HEK293 (cell line): ENCODE measurements at regions not wholly inside any gene's neighbourhood (a gene's known extent, or its start where the extent isn't known, plus 50 kb on each side); places are given as distances from the start of the nearest gene placed in this dataset.

Experiments
- CTCF ChIA-PET: fragments of 350-600 bp; formaldehyde crosslinking; extraction: SDS; loops from one replicate; lab custom pipeline; 2021; ENCODE audit warnings: antibody characterized with exemption; lab: Yijun Ruan, JAX
- POLR2A ChIA-PET: fragments of 300-600 bp; formaldehyde crosslinking; extraction: SDS; loops from one replicate; lab custom pipeline; 2020; ENCODE audit warnings: antibody characterized with exemption, inconsistent platforms; lab: Yijun Ruan, JAX
- H3K27ac ChIP-seq: fragments of 200-500 bp; sonication (Bioruptor generic); 2 replicates; pipeline ENCODE4 v1.5.1; 2014; ENCODE audit warnings: low read depth, low read length, control low read depth, inconsistent platforms; ENCODE audit errors: extremely low read depth
- H3K36me3 ChIP-seq, 2 experiments: fragments of 200-500 bp in 1 of 2; sonication (Bioruptor generic) in 1 of 2; 1 replicate in 1 of 2; 2 replicates in 1 of 2; pipeline ENCODE4 v1.5.1; 2014 to 2017; ENCODE audit warnings: inconsistent platforms in 2 of 2, low read length in 2 of 2; ENCODE audit not compliant: control insufficient read depth in 2 of 2, insufficient read depth in 1 of 2
- H3K4me1 ChIP-seq: fragments of 200-500 bp; sonication (Bioruptor generic); 2 replicates; pipeline ENCODE4 v1.5.1; 2014; ENCODE audit warnings: mild to moderate bottlenecking, low read length, inconsistent platforms; ENCODE audit not compliant: control insufficient read depth, insufficient read depth
- H3K4me3 ChIP-seq: 2 replicates; pipeline ENCODE4 v1.5.1; 2011; ENCODE audit warnings: low read depth, mild to moderate bottlenecking, control low read depth, low read length, moderate library complexity
- H3K9me3 ChIP-seq: fragments of 200-500 bp; sonication (Bioruptor generic); 2 replicates; pipeline ENCODE4 v1.5.1; 2014; ENCODE audit warnings: low read depth, low read length, inconsistent platforms; ENCODE audit not compliant: control insufficient read depth, insufficient read depth
- CTCF ChIP-seq: fragments of 450-650 bp; formaldehyde crosslinking; IDR thresholded peaks from 2 replicates; pipeline ENCODE4 v1.5.1; 2016; ENCODE audit warnings: missing biosample characterization, missing genetic modification characterization
- FEZF1 ChIP-seq: fragments of 450-650 bp; formaldehyde crosslinking; IDR thresholded peaks from 2 replicates; pipeline ENCODE4 v1.5.1; 2016; ENCODE audit warnings: missing biosample characterization, missing genetic modification characterization
- PRDM2 ChIP-seq: fragments of 450-650 bp; formaldehyde crosslinking; IDR thresholded peaks from 2 replicates; pipeline ENCODE4 v1.5.1; 2016; ENCODE audit warnings: missing biosample characterization, missing genetic modification characterization, borderline replicate concordance
- PRDM4 ChIP-seq: fragments of 450-650 bp; formaldehyde crosslinking; IDR thresholded peaks from 2 replicates; pipeline ENCODE4 v1.5.1; 2017; ENCODE audit warnings: missing biosample characterization, missing genetic modification characterization
- SCRT2 ChIP-seq: fragments of 450-650 bp; formaldehyde crosslinking; IDR thresholded peaks from 2 replicates; pipeline ENCODE4 v1.5.1; 2016; ENCODE audit warnings: missing biosample characterization, missing genetic modification characterization
- ZNF114 ChIP-seq: fragments of 450-650 bp; formaldehyde crosslinking; IDR thresholded peaks from 2 replicates; pipeline ENCODE4 v1.5.0; 2017; ENCODE audit warnings: missing biosample characterization, missing genetic modification characterization
- ZNF266 ChIP-seq: fragments of 450-650 bp; formaldehyde crosslinking; IDR thresholded peaks from 2 replicates; pipeline ENCODE4 v1.5.1; 2016; ENCODE audit warnings: missing biosample characterization, missing genetic modification characterization, low read depth
- ZNF274 ChIP-seq, 2 experiments: fragments of 200-500 bp in 1 of 2; fragments of 450-650 bp in 1 of 2; sonication (Bioruptor generic) in 1 of 2; formaldehyde crosslinking in 1 of 2; IDR thresholded peaks; 2 replicates each; pipeline versions ENCODE4 v1.5.1 to v1.6.1; 2014 to 2016; ENCODE audit warnings: borderline replicate concordance in 1 of 2, inconsistent platforms in 1 of 2, low read length in 1 of 2, missing biosample characterization in 1 of 2, missing genetic modification characterization in 1 of 2
- ZNF473 ChIP-seq: fragments of 450-650 bp; formaldehyde crosslinking; IDR thresholded peaks from 2 replicates; pipeline ENCODE4 v1.5.1; 2017; ENCODE audit warnings: missing biosample characterization, missing genetic modification characterization
- ZNF514 ChIP-seq: fragments of 450-650 bp; formaldehyde crosslinking; IDR thresholded peaks from 2 replicates; pipeline ENCODE4 v1.5.1; 2016; ENCODE audit warnings: missing biosample characterization, missing genetic modification characterization
- ZNF549 ChIP-seq: fragments of 450-650 bp; IDR thresholded peaks from 2 replicates; pipeline ENCODE4 v1.5.1; 2018; ENCODE audit warnings: missing biosample characterization, missing genetic modification characterization, mild to moderate bottlenecking, inconsistent platforms, moderate library complexity
- ZNF558 ChIP-seq: fragments of 450-650 bp; formaldehyde crosslinking; IDR thresholded peaks from 2 replicates; pipeline ENCODE4 v1.5.1; 2016; ENCODE audit warnings: missing biosample characterization, missing genetic modification characterization
- ZNF585B ChIP-seq: fragments of 450-650 bp; formaldehyde crosslinking; IDR thresholded peaks from 2 replicates; pipeline ENCODE4 v1.5.1; 2016; ENCODE audit warnings: missing biosample characterization, missing genetic modification characterization
- ZNF624 ChIP-seq: fragments of 450-650 bp; formaldehyde crosslinking; IDR thresholded peaks from 2 replicates; pipeline ENCODE4 v1.5.1; 2017; ENCODE audit warnings: missing biosample characterization, missing genetic modification characterization
- ZNF626 ChIP-seq: fragments of 450-650 bp; sonication (Bioruptor Pico); formaldehyde crosslinking; IDR thresholded peaks from 2 replicates; pipeline ENCODE4 v1.5.1; 2018; ENCODE audit warnings: missing biosample characterization, missing genetic modification characterization, inconsistent platforms
- ZNF660 ChIP-seq: fragments of 450-650 bp; IDR thresholded peaks from 2 replicates; pipeline ENCODE4 v1.5.1; 2018; ENCODE audit warnings: missing biosample characterization, mild to moderate bottlenecking, missing genetic modification characterization
- ZNF704 ChIP-seq: fragments of 450-650 bp; formaldehyde crosslinking; IDR thresholded peaks from 2 replicates; pipeline ENCODE4 v1.5.1; 2016; ENCODE audit warnings: missing biosample characterization, missing genetic modification characterization
- ZNF76 ChIP-seq: fragments of 450-650 bp; formaldehyde crosslinking; IDR thresholded peaks from 2 replicates; pipeline ENCODE4; 2016; ENCODE audit warnings: low read depth, missing biosample characterization, missing genetic modification characterization, borderline replicate concordance
- ZNF777 ChIP-seq: fragments of 450-650 bp; formaldehyde crosslinking; IDR thresholded peaks from 2 replicates; pipeline ENCODE4 v1.5.1; 2017; ENCODE audit warnings: missing biosample characterization, missing genetic modification characterization, borderline replicate concordance
- ZNF785 ChIP-seq: fragments of 450-650 bp; formaldehyde crosslinking; IDR thresholded peaks from 2 replicates; pipeline ENCODE4 v1.5.1; 2016; ENCODE audit warnings: missing biosample characterization, missing genetic modification characterization
- ZNF830 ChIP-seq: fragments of 450-650 bp; IDR thresholded peaks from 2 replicates; pipeline ENCODE4 v1.5.0; 2018; ENCODE audit warnings: missing biosample characterization, missing genetic modification characterization, low read depth, mild to moderate bottlenecking, moderate library complexity
- ZNF843 ChIP-seq: fragments of 450-650 bp; formaldehyde crosslinking; IDR thresholded peaks from 2 replicates; pipeline ENCODE4 v1.5.1; 2016; ENCODE audit warnings: missing biosample characterization, missing genetic modification characterization

GRCh38 chr15:72836676-72837330 lies 53.2 kb upstream of the ADPGK start:
- TF ChIP-seq SCRT2 (peak; percentile 44; the same call in 1 of the 2 replicates), ZNF114 (tag by site-specific recombination) (no peak)
- TF ChIP-seq, all 188 proteins: peak for 1
- no peaks in the 10 kb centered on the region for H3K9me3 ChIP-seq
- no peaks in the 10 kb centered on the region for H3K4me1 ChIP-seq
- ChIA-PET CTCF (interaction anchor here (0.6 to 2.7 kb wide), 6 partner anchors 9 to 435 kb away, joined by 3 to 14 read pairs (median 4); no protein-coding TSS in a partner anchor), POLR2A (interaction anchor here (0.7 kb wide), 1 partner anchor 242 kb away, joined by 3 read pairs; no protein-coding TSS in a partner anchor)
- H3K4me3 ChIP-seq = no peak overlapping the region
- no peaks in the 10 kb centered on the region for H3K36me3 ChIP-seq
- no peak overlapping the region for H3K27ac ChIP-seq

GRCh38 chr15:72835294-72835890 lies 51.8 kb upstream of the ADPGK start:
- Histone ChIP-seq H3K27ac (no peak overlapping the region), H3K4me3 (no peak overlapping the region), H3K4me1 (no peaks in the 10 kb centered on the region), H3K36me3 (no peaks in the 10 kb centered on the region), H3K9me3 (no peaks in the 10 kb centered on the region)
- ChIA-PET POLR2A (no interaction called here), CTCF (interaction anchor here (0.6 to 2.7 kb wide), 26 partner anchors 10 to 1749 kb away, joined by 3 to 14 read pairs (median 3); no protein-coding TSS in a partner anchor)
- TF ChIP-seq ZNF843 (tag by site-specific recombination) = no peak
- no peak for TF ChIP-seq ZNF266 (tag by site-specific recombination)
- TF ChIP-seq PRDM4 (tag by site-specific recombination) = no peak
- no peak for TF ChIP-seq ZNF704 (tag by site-specific recombination)
- TF ChIP-seq ZNF558 (tag by site-specific recombination) = no peak
- TF ChIP-seq ZNF473 (tag by site-specific recombination) = no peak
- no peak for TF ChIP-seq ZNF514 (tag by site-specific recombination)
- TF ChIP-seq ZNF777 (tag by site-specific recombination) = no peak
- TF ChIP-seq CTCF (tag by site-specific recombination) = peak; percentile 38; the same call in 1 of the 2 replicates
- TF ChIP-seq ZNF785 (tag by site-specific recombination) = no peak
- no peak for TF ChIP-seq ZNF660 (tag by site-specific recombination)
- TF ChIP-seq ZNF76 = no peak
- TF ChIP-seq ZNF830 (tag by site-specific recombination) = no peak
- no peak for TF ChIP-seq ZNF624 (tag by site-specific recombination)
- no peak for TF ChIP-seq ZNF274 (IDR thresholded peaks at IDR 0.05; ENCODE audit: low read length)
- no peak for TF ChIP-seq ZNF274 (tag by site-specific recombination; IDR thresholded peaks at IDR 0.05; ENCODE audit: borderline replicate concordance)
- TF ChIP-seq FEZF1 (tag by site-specific recombination) = no peak
- no peak for TF ChIP-seq PRDM2 (tag by site-specific recombination)
- no peak for TF ChIP-seq ZNF626 (tag by site-specific recombination)
- no peak for TF ChIP-seq ZNF585B (tag by site-specific recombination)
- TF ChIP-seq ZNF549 = 0 out of 2 replicates have a peak, but pooled peaks have one; percentile 29
